HUDEP-2 (cell line): ENCODE measurements at regions not wholly inside any gene's neighbourhood (a gene's known extent, or its start where the extent isn't known, plus 50 kb on each side); places are given as distances from the start of the nearest gene placed in this dataset.
"Not testable (repeated sequence)": the region's sequence is repeated elsewhere in the genome, so short reads cannot be mapped to it uniquely, and the experiment has no call there.

Experiments used
- DNase-seq, 76 experiments: peaks; one replicate each; lab custom pipeline; 2025; ENCODE audit not compliant: unreplicated experiment in 76 of 76; lab: John Stamatoyannopoulos, UW

GRCh38 chr6:164345806-164346496 is 931.4 kb downstream of the QKI start:
- DNase-seq: no peak

GRCh38 chr6:164345327-164345726 is 930.8 kb downstream of the QKI start:
- no peak for DNase-seq

GRCh38 chr6:164344801-164345291 is 930.3 kb downstream of the QKI start:
- no peak for DNase-seq

- not testable (repeated sequence) for DNase-seq
Measured at GRCh38 chr6:164339442-164339841, 924.9 kb downstream of the QKI start.

GRCh38 chr6:164337925-164338397 is 923.4 kb downstream of the QKI start:
- DNase-seq: no peak

- DNase-seq: no peak
Measured at GRCh38 chr6:164337024-164337924, 922.8 kb downstream of the QKI start.

GRCh38 chr6:164336455-164336854 is 921.9 kb downstream of the QKI start:
- no peak for DNase-seq

- DNase-seq: no peak
Measured at GRCh38 chr6:164331026-164331425, 916.5 kb downstream of the QKI start.

GRCh38 chr6:164325168-164325567 is 910.6 kb downstream of the QKI start:
- DNase-seq: no peak

GRCh38 chr6:164322533-164322932 is 908.0 kb downstream of the QKI start:
- DNase-seq: no peak

- no peak for DNase-seq
Measured at GRCh38 chr6:164321297-164321696, 906.8 kb downstream of the QKI start.

- DNase-seq: no peak
Measured at GRCh38 chr6:164315376-164315775, 900.9 kb downstream of the QKI start.

GRCh38 chr6:164308339-164308738 is 893.8 kb downstream of the QKI start:
- DNase-seq: no peak

GRCh38 chr6:164303102-164303964 is 888.8 kb downstream of the QKI start:
- DNase-seq: no peak

GRCh38 chr6:164296411-164296810 is 881.9 kb downstream of the QKI start:
- no peak for DNase-seq

GRCh38 chr6:164294047-164294784 is 879.7 kb downstream of the QKI start:
- no peak for DNase-seq

GRCh38 chr6:164291224-164291623 is 876.7 kb downstream of the QKI start:
- no peak for DNase-seq

GRCh38 chr6:164290101-164290500 is 875.6 kb downstream of the QKI start:
- no peak for DNase-seq

- DNase-seq: peak in 1 of 76 experiments; percentile 11
Measured at GRCh38 chr6:164286011-164286410, 871.5 kb downstream of the QKI start.

- DNase-seq: no peak
Measured at GRCh38 chr6:164283574-164283973, 869.1 kb downstream of the QKI start.
